Activated naive CD4-positive, alpha-beta T cell treated with Interleukin-2 at 50 U/mL for 16 hours (primary cell): ENCODE measurements at regions not wholly inside any gene's neighbourhood (a gene's known extent, or its start where the extent isn't known, plus 50 kb on each side); places are given as distances from the start of the nearest gene placed in this dataset.
"Not testable (repeated sequence)": the region's sequence is repeated elsewhere in the genome, so short reads cannot be mapped to it uniquely, and the experiment has no call there.

ENCODE experiments used
- DNase-seq: peaks from one replicate; pipeline ENCODE4 v3.0.0-alpha.2; 2020

- DNase-seq, result no peak
Observed at GRCh38 chr6:120328521-120328920, 979.0 kb upstream of the MAN1A1 start.

- DNase-seq, result no peak
Observed at GRCh38 chr6:120320481-120321162, 971.1 kb upstream of the MAN1A1 start.

- DNase-seq, result no peak
Observed at GRCh38 chr6:120304223-120304622, 954.7 kb upstream of the MAN1A1 start.

- DNase-seq, result no peak
Observed at GRCh38 chr6:120303527-120303926, 954.0 kb upstream of the MAN1A1 start.

GRCh38 chr6:120302041-120302440, 952.5 kb upstream of the MAN1A1 start:
- no peak for DNase-seq

GRCh38 chr6:120290964-120291363, 941.4 kb upstream of the MAN1A1 start:
- DNase-seq, result no peak

GRCh38 chr6:120282005-120282404, 932.4 kb upstream of the MAN1A1 start:
- DNase-seq, result no peak

GRCh38 chr6:120279466-120280167, 930.1 kb upstream of the MAN1A1 start:
- DNase-seq, result no peak

GRCh38 chr6:120278689-120279396, 929.3 kb upstream of the MAN1A1 start:
- DNase-seq, result no peak

- no peak for DNase-seq
Observed at GRCh38 chr6:120274547-120274946, 925.0 kb upstream of the MAN1A1 start.

GRCh38 chr6:120273411-120273810, 923.9 kb upstream of the MAN1A1 start:
- DNase-seq, result no peak

GRCh38 chr6:120272038-120272437, 922.5 kb upstream of the MAN1A1 start:
- DNase-seq, result no peak

- not testable (repeated sequence) for DNase-seq
Observed at GRCh38 chr6:120268256-120268655, 918.7 kb upstream of the MAN1A1 start.

GRCh38 chr6:120262354-120262753, 912.8 kb upstream of the MAN1A1 start:
- no peak for DNase-seq

GRCh38 chr6:120260636-120261035, 911.1 kb upstream of the MAN1A1 start:
- DNase-seq, result no peak

GRCh38 chr6:120254651-120255050, 905.1 kb upstream of the MAN1A1 start:
- DNase-seq, result no peak

GRCh38 chr6:120248451-120248850, 898.9 kb upstream of the MAN1A1 start:
- no peak for DNase-seq

- no peak for DNase-seq
Observed at GRCh38 chr6:120237221-120237620, 887.7 kb upstream of the MAN1A1 start.

- DNase-seq, result no peak
Observed at GRCh38 chr6:120230008-120230407, 880.4 kb upstream of the MAN1A1 start.

- no peak for DNase-seq
Observed at GRCh38 chr6:120228297-120228696, 878.7 kb upstream of the MAN1A1 start.

GRCh38 chr6:120219339-120219738, 869.8 kb upstream of the MAN1A1 start:
- DNase-seq, result no peak

- no peak for DNase-seq
Observed at GRCh38 chr6:120214088-120214499, 864.5 kb upstream of the MAN1A1 start.

- DNase-seq, result no peak
Observed at GRCh38 chr6:120211955-120212792, 862.6 kb upstream of the MAN1A1 start.
